HepG2 (cell line): ENCODE measurements at regions not wholly inside any gene's neighbourhood (a gene's known extent, or its start where the extent isn't known, plus 50 kb on each side); places are given as distances from the start of the nearest gene placed in this dataset.

Source experiments
- ATAC-seq: fragments of 200-7000 bp; cut with Tn5 transposase; 3 replicates; pipeline ENCODE4 v1.9.1; 2020; ENCODE audit warnings: mild to moderate bottlenecking, moderate library complexity
- BruUV-seq: library from RNA; stranded (reverse); fragments of 400-500 nt; replicated peaks from 2 replicates; lab custom pipeline; 2021; lab: Mats Ljungman, UMichigan
- CTCF ChIA-PET: fragments of 300-600 bp; formaldehyde crosslinking; extraction: SDS; loops from one replicate; lab custom pipeline; 2021; ENCODE audit warnings: low total read pairs, inconsistent platforms, low intra/inter-chr PET ratio; lab: Yijun Ruan, JAX
- POLR2A ChIA-PET: fragments of 350-600 bp; sonication (Branson Sonifier 250); formaldehyde crosslinking; loops from one replicate; lab custom pipeline; 2020; ENCODE audit warnings: antibody characterized with exemption, inconsistent platforms; lab: Yijun Ruan, JAX
- DNase-seq: peaks from one replicate; pipeline ENCODE4 v3.0.0-alpha.2; 2015; ENCODE audit warnings: low spot score
- FAIRE-seq: peaks from 3 replicates; lab custom pipeline; 2011; peaks lifted over from hg19 to GRCh38; lab: Jason Lieb, UNC
- H2AFZ ChIP-seq: one replicate; pipeline ENCODE4 v1.6.1; 2011; ENCODE audit warnings: low read length, inconsistent platforms
- H3K27ac ChIP-seq: fragments of 300-600 bp; 3 replicates; pipeline ENCODE4 v1.8.0; 2011; ENCODE audit warnings: mixed run types, mild to moderate bottlenecking, mixed read lengths, low read length, inconsistent platforms; ENCODE audit not compliant: insufficient read depth; ENCODE audit errors: extremely low read length
- H3K27me3 ChIP-seq, 2 experiments: fragments of 200-600 bp in 1 of 2; 2 replicates in 1 of 2; 3 replicates in 1 of 2; pipeline versions ENCODE4 v1.6.0 to v1.8.0; 2011; ENCODE audit warnings: low read length in 2 of 2, mild to moderate bottlenecking in 2 of 2, moderate library complexity in 2 of 2, inconsistent platforms in 1 of 2; ENCODE audit not compliant: insufficient read depth in 2 of 2, control insufficient read depth in 1 of 2
- H3K36me3 ChIP-seq, 2 experiments: fragments of 200-600 bp in 1 of 2; replicated peaks in 1 of 2; 2 replicates in 1 of 2; 3 replicates in 1 of 2; pipeline versions ENCODE4 v1.5.1 to v1.8.0; 2011; ENCODE audit warnings: low read length in 2 of 2, inconsistent platforms in 1 of 2; ENCODE audit not compliant: insufficient read depth in 2 of 2, control insufficient read depth in 1 of 2
- H3K4me1 ChIP-seq: 2 replicates; pipeline ENCODE4 v1.5.1; 2012; ENCODE audit warnings: low read length, inconsistent platforms; ENCODE audit not compliant: insufficient read depth
- H3K4me2 ChIP-seq: 2 replicates; pipeline ENCODE4 v1.6.0; 2011; ENCODE audit warnings: low read depth, low read length, inconsistent platforms
- H3K4me3 ChIP-seq, 3 experiments: fragments of 200-600 bp in 1 of 3; sonication (generic), shearing (Covaris generic) in 1 of 3; replicated peaks in 1 of 3; 2 replicates each; pipeline ENCODE4 v1.5.1; 2011 to 2016; ENCODE audit warnings: low read length in 3 of 3, inconsistent platforms in 2 of 3, low read depth in 2 of 3, mild to moderate bottlenecking in 2 of 3, control low read depth in 1 of 3, mixed read lengths in 1 of 3; ENCODE audit not compliant: insufficient read depth in 1 of 3
- H3K79me2 ChIP-seq: one replicate; pipeline ENCODE4 v1.6.1; 2011; ENCODE audit warnings: low read length, inconsistent platforms; ENCODE audit not compliant: insufficient read depth
- H3K9ac ChIP-seq: 2 replicates; pipeline ENCODE4 v1.6.0; 2011; ENCODE audit warnings: mild to moderate bottlenecking, low read depth, low read length, inconsistent platforms; ENCODE audit not compliant: insufficient read depth
- H3K9me3 ChIP-seq: 2 replicates; pipeline ENCODE4 v1.5.1; 2012; ENCODE audit warnings: mild to moderate bottlenecking, low read length
- H4K20me1 ChIP-seq: 2 replicates; pipeline ENCODE4 v1.6.0; 2011; ENCODE audit warnings: inconsistent platforms, mild to moderate bottlenecking, low read length, moderate library complexity; ENCODE audit not compliant: insufficient read depth
- AFF4 ChIP-seq: sonication (generic); formaldehyde crosslinking; IDR thresholded peaks from 2 replicates; pipeline ENCODE4 v1.4.0; 2020; ENCODE audit warnings: missing genetic modification reagents
- ELF4 ChIP-seq: sonication (generic); formaldehyde crosslinking; IDR thresholded peaks from 2 replicates; pipeline ENCODE4 v1.5.0; 2020; ENCODE audit warnings: missing genetic modification reagents, mild to moderate bottlenecking, moderate library complexity, borderline replicate concordance
- GATAD2A ChIP-seq: IDR thresholded peaks from 2 replicates; pipeline ENCODE4 v1.6.1; 2016
- MTA3 ChIP-seq: sonication (generic); formaldehyde crosslinking; IDR thresholded peaks from 2 replicates; pipeline ENCODE4 v1.4.0; 2020; ENCODE audit warnings: missing genetic modification reagents
- RBFOX2 ChIP-seq: fragments of 200-400 bp; formaldehyde crosslinking; IDR thresholded peaks from 2 replicates; pipeline ENCODE4 v1.6.1; 2017; ENCODE audit warnings: low read depth, mild to moderate bottlenecking, low read length
- SAP130 ChIP-seq: IDR thresholded peaks from 2 replicates; pipeline ENCODE4 v1.6.1; 2016; ENCODE audit warnings: low read depth
- TRAFD1 ChIP-seq: sonication (generic); formaldehyde crosslinking; IDR thresholded peaks from 2 replicates; pipeline ENCODE4 v1.5.1; 2020; ENCODE audit warnings: missing genetic modification reagents, mild to moderate bottlenecking, borderline replicate concordance
- TRIM22 ChIP-seq: fragments of 450-650 bp; IDR thresholded peaks from 2 replicates; pipeline ENCODE4 v1.6.1; 2017
- ZBTB7A ChIP-seq: sonication (generic); formaldehyde crosslinking; IDR thresholded peaks from 2 replicates; pipeline ENCODE4 v1.8.0; 2022; ENCODE audit warnings: mild to moderate bottlenecking, missing genetic modification reagents
- ZNF326 ChIP-seq: sonication (generic); formaldehyde crosslinking; IDR thresholded peaks from 2 replicates; pipeline ENCODE4 v1.4.0; 2020; ENCODE audit warnings: missing genetic modification reagents, borderline replicate concordance
- ZNF605 ChIP-seq: sonication (generic); formaldehyde crosslinking; IDR thresholded peaks from 2 replicates; pipeline ENCODE4 v1.8.0; 2022; ENCODE audit warnings: mild to moderate bottlenecking, missing genetic modification reagents
- ZNF780A ChIP-seq: sonication (generic); formaldehyde crosslinking; IDR thresholded peaks from 2 replicates; pipeline ENCODE4 v1.8.0; 2022; ENCODE audit warnings: mild to moderate bottlenecking, missing genetic modification reagents, moderate library complexity
- WGBS: methylation state at CpG from one replicate; pipeline ENCODE4 v1.1.6; 2017; ENCODE audit warnings: low lambda C conversion rate; 5-methylcytosine and 5-hydroxymethylcytosine counted together
- in situ Hi-C: cut with HindIII; loops from 2 replicates; pipeline ENCODE4 v1.10.0; 2017; ENCODE audit warnings: low pct_unique_long_range_greater_than_20kb; ENCODE audit not compliant: extremely low pct_ligation_motif_present
- intact Hi-C: fragments of 100-400 bp; cut with micrococcal nuclease; formaldehyde crosslinking; loops from one replicate; pipeline ENCODE4 v1.10.0; 2022; ENCODE audit not compliant: unreplicated experiment

- TF ChIP-seq TRIM22 (no peak), ZBTB7A (CRISPR knock-in tag) (no peak), ZNF605 (no peak), ELF4 (no peak), MTA3 (CRISPR knock-in tag) (no peak)
- TF ChIP-seq, all 625 proteins: peak for 0
These were observed 139.5 kb downstream of the TLR5 start (continued) for GRCh38 chr1:223003549-223003948.

GRCh38 chr1:223006371-223006770 lies 136.7 kb downstream of the TLR5 start:
- ChIA-PET CTCF (no interaction called here), POLR2A (no interaction called here)
- ATAC-seq (no peak), DNase-seq (no peak), FAIRE-seq (no peak)
- Histone ChIP-seq H3K79me2 (no peaks in the 10 kb centered on the region), H2AFZ (no peak overlapping the region), H3K9ac (no peak overlapping the region), H3K9me3 (no peaks in the 10 kb centered on the region), H4K20me1 (no peaks in the 10 kb centered on the region), H3K27me3 (no peaks in the 10 kb centered on the region), H3K27ac (no peak overlapping the region), H3K4me1 (peaks cover 52% of the 10 kb centered on the region), H3K4me2 (no peak overlapping the region), H3K4me3 (no peak overlapping the region), H3K36me3 (no peaks in the 10 kb centered on the region)
- no TSS peak for BruUV-seq
- intact Hi-C loops, result loop anchor here (2.0 kb wide), 1 partner anchor 74 kb away; no protein-coding TSS in a partner anchor
- in situ Hi-C loops, result no loop called here
- 98% methylated on average over 5 of the region's 5 CpGs for WGBS
- TF ChIP-seq SAP130 (no peak), AFF4 (CRISPR knock-in tag) (no peak), ZBTB7A (CRISPR knock-in tag) (no peak), ZNF780A (no peak), ZNF326 (CRISPR knock-in tag) (no peak), GATAD2A (CRISPR knock-in tag) (no peak), RBFOX2 (no peak), TRAFD1 (CRISPR knock-in tag) (no peak)
